Gastroesophageal sphincter (tissue), 4 donors: ENCODE measurements at regions not wholly inside any gene's neighbourhood (a gene's known extent, or its start where the extent isn't known, plus 50 kb on each side); places are given as distances from the start of the nearest gene placed in this dataset.

ENCODE experiments used
- ATAC-seq: fragments of 150-250 bp; one replicate; pipeline ENCODE4 v1.9.1; 2016; ENCODE audit warnings: mild to moderate bottlenecking, moderate library complexity
- H3K27ac ChIP-seq, 4 donors: fragments of 200-600 bp; sonication (generic) in 3 of 4; 1 replicate in 3 of 4; 2 replicates in 1 of 4; pipeline ENCODE4 v1.5.1; 2016 to 2019
- H3K27me3 ChIP-seq: fragments of 200-600 bp; sonication (generic); one replicate; pipeline ENCODE4 v1.5.1; 2019
- H3K36me3 ChIP-seq, 2 donors: fragments of 200-600 bp; sonication (generic); one replicate each; pipeline ENCODE4 v1.5.1; 2019; ENCODE audit warnings: control low read depth in 1 of 2
- H3K4me1 ChIP-seq, 3 donors: fragments of 200-600 bp; sonication (generic); 1 replicate in 2 of 3; 2 replicates in 1 of 3; pipeline ENCODE4 v1.5.1; 2016 to 2019; ENCODE audit warnings: control low read depth in 2 of 3
- H3K4me3 ChIP-seq, 2 donors: fragments of 200-600 bp; sonication (generic); one replicate each; pipeline ENCODE4 v1.5.1; 2019; ENCODE audit warnings: mild to moderate bottlenecking in 1 of 2, moderate library complexity in 1 of 2
- H3K9me3 ChIP-seq, 3 donors: fragments of 200-600 bp; sonication (generic); one replicate each; pipeline ENCODE4 v1.5.1; 2017 to 2019; ENCODE audit warnings: control low read depth in 2 of 3
- CTCF ChIP-seq, 4 experiments: fragments of 200-600 bp in 2 of 4; fragments of 450-650 bp in 2 of 4; sonication (generic) in 1 of 4; IDR thresholded peaks; one replicate each; pipeline ENCODE4 v1.5.1; 2017 to 2019; ENCODE audit warnings: antibody characterized with exemption in 4 of 4, mild to moderate bottlenecking in 2 of 4, moderate library complexity in 2 of 4
- EP300 ChIP-seq: sonication (generic); formaldehyde crosslinking; IDR thresholded peaks from one replicate; pipeline ENCODE4 v1.6.1; 2017; ENCODE audit warnings: antibody characterized with exemption, mild to moderate bottlenecking
- POLR2A ChIP-seq, 2 donors: fragments of 450-650 bp; IDR thresholded peaks; one replicate each; pipeline ENCODE4 v1.6.1; 2017; ENCODE audit warnings: antibody characterized with exemption in 2 of 2, mild to moderate bottlenecking in 2 of 2, moderate library complexity in 1 of 2
- POLR2AphosphoS5 ChIP-seq: sonication (generic); formaldehyde crosslinking; IDR thresholded peaks from one replicate; pipeline ENCODE4 v1.6.1; 2017; ENCODE audit warnings: antibody characterized with exemption
- WGBS, 2 donors: methylation state at CpG; one replicate each; pipeline ENCODE4 v1.1.5; 2018; ENCODE audit warnings: low coverage in 1 of 2; 5-methylcytosine and 5-hydroxymethylcytosine counted together

- TF ChIP-seq EP300 (no peak), CTCF (IDR thresholded peaks at IDR 0.05) (no peak), POLR2AphosphoS5 (no peak), POLR2A (IDR thresholded peaks at IDR 0.05) (no peak)
- H3K4me1 ChIP-seq: no peaks in the 10 kb centered on the region
- H3K9me3 ChIP-seq: no peaks in the 10 kb centered on the region
- no peak overlapping the region for H3K4me3 ChIP-seq
- H3K27me3 ChIP-seq: no peaks in the 10 kb centered on the region
- H3K36me3 ChIP-seq: no peaks in the 10 kb centered on the region
- H3K27ac ChIP-seq: no peak overlapping the region
- no peak for ATAC-seq
- 94% methylated on average over 10 of the region's 16 CpGs; no CpG with 5 or more reads in 1 of the 2 donors for WGBS, 2 donors
These were observed 105.8 kb upstream of the TNRC6C start for GRCh38 chr17:77852731-77853130.

GRCh38 chr17:77853191-77853977 lies 105.1 kb upstream of the TNRC6C start:
- ATAC-seq: no peak
- Histone ChIP-seq H3K4me1 (no peaks in the 10 kb centered on the region), H3K9me3 (no peaks in the 10 kb centered on the region), H3K36me3 (no peaks in the 10 kb centered on the region), H3K27ac (no peak overlapping the region), H3K27me3 (no peaks in the 10 kb centered on the region), H3K4me3 (no peak overlapping the region)
- 100% methylated on average over 1 to 6 of the region's 20 CpGs for WGBS, 2 donors
- no peak for TF ChIP-seq EP300
- TF ChIP-seq CTCF (IDR thresholded peaks at IDR 0.05): no peak
- TF ChIP-seq POLR2AphosphoS5: no peak
- no peak for TF ChIP-seq POLR2A (IDR thresholded peaks at IDR 0.05)

GRCh38 chr17:77854083-77854758 lies 104.3 kb upstream of the TNRC6C start:
- Histone ChIP-seq H3K9me3 (no peaks in the 10 kb centered on the region), H3K27me3 (no peaks in the 10 kb centered on the region), H3K4me1 (no peaks in the 10 kb centered on the region), H3K36me3 (no peaks in the 10 kb centered on the region), H3K4me3 (no peak overlapping the region), H3K27ac (no peak overlapping the region)
- ATAC-seq: no peak
- 80% methylated on average over 1 of the region's 14 CpGs; no CpG with 5 or more reads in 1 of the 2 donors for WGBS, 2 donors
- no peak for TF ChIP-seq POLR2AphosphoS5
- TF ChIP-seq POLR2A (IDR thresholded peaks at IDR 0.05): no peak
- TF ChIP-seq EP300: no peak
- no peak for TF ChIP-seq CTCF (IDR thresholded peaks at IDR 0.05)

GRCh38 chr17:77854759-77855745 lies 103.5 kb upstream of the TNRC6C start:
- Histone ChIP-seq H3K36me3 (no peaks in the 10 kb centered on the region), H3K27ac (no peak overlapping the region), H3K4me3 (no peak overlapping the region), H3K27me3 (no peaks in the 10 kb centered on the region), H3K4me1 (no peaks in the 10 kb centered on the region), H3K9me3 (no peaks in the 10 kb centered on the region)
- TF ChIP-seq POLR2A (IDR thresholded peaks at IDR 0.05) (no peak), POLR2AphosphoS5 (no peak), EP300 (no peak), CTCF (IDR thresholded peaks at IDR 0.05) (no peak)
- WGBS, 2 donors: 90 to 93% methylated on average over 7 to 10 of the region's 20 CpGs
- ATAC-seq: no peak
